ENCODE measurements at regions not wholly inside any gene's neighbourhood (a gene's known extent, or its start where the extent isn't known, plus 50 kb on each side); places are given as distances from the start of the nearest gene placed in this dataset.

DNA sequence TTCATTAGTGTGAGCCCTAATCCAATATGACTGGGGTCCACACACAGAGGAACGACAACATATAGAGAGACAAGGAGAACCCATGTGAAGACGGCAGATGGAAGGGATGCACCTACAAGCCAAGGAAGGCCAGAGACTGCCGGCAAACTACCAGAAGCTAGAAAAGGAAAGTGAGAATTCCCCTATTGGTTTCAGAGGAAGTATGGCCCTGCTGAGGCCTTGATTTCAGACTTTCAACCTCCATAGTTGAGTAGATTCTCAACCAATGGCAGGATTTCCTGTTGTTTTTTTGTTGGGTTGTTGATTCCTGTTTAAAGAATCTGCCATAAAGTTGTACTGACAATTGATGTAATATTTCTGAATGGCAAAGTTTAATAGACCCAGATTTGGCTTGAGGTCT is 241.5 kb downstream of the SATB2 start:
- Histone ChIP-seq H3K9ac (ENCODE audit: low read length) (no peak overlapping the region), H4K20me1 (ENCODE audit: insufficient read depth, low read length) (no peaks in the 10 kb centered on the region), H3K4me1 (ENCODE audit: low read length) (peaks cover 6% of the 10 kb centered on the region), H2AFZ (ENCODE audit: low read depth, low read length) (no peak overlapping the region), H3K27ac (ENCODE audit: low read length) (no peak overlapping the region), H3K27me3 (ENCODE audit: low read depth, low read length) (no peaks in the 10 kb centered on the region), H3K79me2 (ENCODE audit: low read length) (no peaks in the 10 kb centered on the region), H3K9me3 (ENCODE audit: insufficient read depth, low read length) (no peaks in the 10 kb centered on the region), H3K36me3 (replicated peaks; ENCODE audit: low read depth, low read length) (no peaks in the 10 kb centered on the region), H3K4me2 (ENCODE audit: low read length) (no peak overlapping the region), H3K4me3 (ENCODE audit: low read length) (no peak overlapping the region)
- TF ChIP-seq EZH2phosphoT487 (IDR thresholded peaks at IDR 0.05; ENCODE audit: low read depth), result no peak
- TF ChIP-seq, protein P1, sequence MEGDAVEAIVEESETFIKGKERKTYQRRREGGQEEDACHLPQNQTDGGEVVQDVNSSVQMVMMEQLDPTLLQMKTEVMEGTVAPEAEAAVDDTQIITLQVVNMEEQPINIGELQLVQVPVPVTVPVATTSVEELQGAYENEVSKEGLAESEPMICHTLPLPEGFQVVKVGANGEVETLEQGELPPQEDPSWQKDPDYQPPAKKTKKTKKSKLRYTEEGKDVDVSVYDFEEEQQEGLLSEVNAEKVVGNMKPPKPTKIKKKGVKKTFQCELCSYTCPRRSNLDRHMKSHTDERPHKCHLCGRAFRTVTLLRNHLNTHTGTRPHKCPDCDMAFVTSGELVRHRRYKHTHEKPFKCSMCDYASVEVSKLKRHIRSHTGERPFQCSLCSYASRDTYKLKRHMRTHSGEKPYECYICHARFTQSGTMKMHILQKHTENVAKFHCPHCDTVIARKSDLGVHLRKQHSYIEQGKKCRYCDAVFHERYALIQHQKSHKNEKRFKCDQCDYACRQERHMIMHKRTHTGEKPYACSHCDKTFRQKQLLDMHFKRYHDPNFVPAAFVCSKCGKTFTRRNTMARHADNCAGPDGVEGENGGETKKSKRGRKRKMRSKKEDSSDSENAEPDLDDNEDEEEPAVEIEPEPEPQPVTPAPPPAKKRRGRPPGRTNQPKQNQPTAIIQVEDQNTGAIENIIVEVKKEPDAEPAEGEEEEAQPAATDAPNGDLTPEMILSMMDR (IDR thresholded peaks at IDR 0.05; ENCODE audit: low read depth, low read length), result no peak

DNA sequence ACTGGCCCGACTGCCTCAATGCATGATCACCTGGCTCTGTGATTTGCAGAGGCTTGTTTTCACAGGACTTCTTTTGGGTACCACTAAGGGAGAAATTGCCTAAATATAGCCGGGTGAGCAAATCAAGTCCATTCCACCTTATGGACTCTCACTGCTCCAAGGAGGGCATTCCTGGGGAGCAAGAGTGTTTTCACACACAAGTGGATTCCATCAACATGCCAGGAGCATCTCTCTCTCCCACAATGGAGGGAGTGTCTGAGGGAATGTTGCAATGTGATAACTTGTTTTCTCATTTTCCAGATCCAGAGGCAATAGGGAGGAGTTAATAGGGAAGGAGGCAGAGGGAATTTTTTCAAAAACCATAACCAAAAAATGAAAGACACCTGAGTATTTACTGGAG is 250.7 kb downstream of the SATB2 start:
- no peak overlapping the region for H3K4me2 ChIP-seq (ENCODE audit: low read length)
- TF ChIP-seq, protein P1 (IDR thresholded peaks at IDR 0.05; ENCODE audit: low read depth, low read length), result no peak
- TF ChIP-seq EZH2phosphoT487 (IDR thresholded peaks at IDR 0.05; ENCODE audit: low read depth), result no peak
- H3K27ac ChIP-seq (ENCODE audit: low read length), result no peak overlapping the region
- no peaks in the 10 kb centered on the region for H4K20me1 ChIP-seq (ENCODE audit: insufficient read depth, low read length)
- no peaks in the 10 kb centered on the region for H3K9me3 ChIP-seq (ENCODE audit: insufficient read depth, low read length)
- H2AFZ ChIP-seq (ENCODE audit: low read depth, low read length), result no peak overlapping the region
- H3K4me3 ChIP-seq (ENCODE audit: low read length), result no peak overlapping the region
- H3K79me2 ChIP-seq (ENCODE audit: low read length), result no peaks in the 10 kb centered on the region
- no peaks in the 10 kb centered on the region for H3K4me1 ChIP-seq (ENCODE audit: low read length)
- no peak overlapping the region for H3K9ac ChIP-seq (ENCODE audit: low read length)
- no peaks in the 10 kb centered on the region for H3K36me3 ChIP-seq (replicated peaks; ENCODE audit: low read depth, low read length)
- 0 out of 2 replicates have a peak, but pooled peaks cover 4% of the 10 kb centered on the region for H3K27me3 ChIP-seq (ENCODE audit: low read depth, low read length)

DNA sequence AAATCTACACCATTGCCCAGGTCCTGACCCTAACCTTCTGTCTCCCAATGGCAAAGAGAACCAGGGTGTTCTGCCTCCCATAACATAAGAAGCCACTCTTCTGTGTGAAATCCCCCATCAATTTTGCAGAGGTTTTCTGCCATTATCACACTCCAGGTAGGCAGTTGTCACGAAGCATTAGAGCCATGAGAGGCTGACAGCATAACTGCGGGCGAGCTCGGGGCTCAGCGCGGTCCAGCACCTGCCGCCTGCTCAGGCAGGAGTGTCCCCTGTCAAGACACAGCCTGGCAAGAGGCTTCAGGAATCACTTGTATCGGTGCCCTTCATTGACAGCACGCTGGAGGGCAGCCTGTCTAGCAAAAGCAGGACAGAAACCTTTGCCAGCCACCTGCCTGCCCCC is 251.2 kb downstream of the SATB2 start:
- H3K9ac ChIP-seq (ENCODE audit: low read length), result no peak overlapping the region
- H3K79me2 ChIP-seq (ENCODE audit: low read length), result no peaks in the 10 kb centered on the region
- H3K27me3 ChIP-seq (ENCODE audit: low read depth, low read length), result 0 out of 2 replicates have a peak, but pooled peaks cover 4% of the 10 kb centered on the region
- no peak overlapping the region for H2AFZ ChIP-seq (ENCODE audit: low read depth, low read length)
- no peaks in the 10 kb centered on the region for H3K9me3 ChIP-seq (ENCODE audit: insufficient read depth, low read length)
- H4K20me1 ChIP-seq (ENCODE audit: insufficient read depth, low read length), result no peaks in the 10 kb centered on the region
- H3K4me2 ChIP-seq (ENCODE audit: low read length), result no peak overlapping the region
- no peaks in the 10 kb centered on the region for H3K36me3 ChIP-seq (replicated peaks; ENCODE audit: low read depth, low read length)
- H3K4me1 ChIP-seq (ENCODE audit: low read length), result no peaks in the 10 kb centered on the region
- no peak for TF ChIP-seq EZH2phosphoT487 (IDR thresholded peaks at IDR 0.05; ENCODE audit: low read depth)
- TF ChIP-seq, protein P1 (IDR thresholded peaks at IDR 0.05; ENCODE audit: low read depth, low read length), result no peak
- H3K27ac ChIP-seq (ENCODE audit: low read length), result no peak overlapping the region
- no peak overlapping the region for H3K4me3 ChIP-seq (ENCODE audit: low read length)

DNA sequence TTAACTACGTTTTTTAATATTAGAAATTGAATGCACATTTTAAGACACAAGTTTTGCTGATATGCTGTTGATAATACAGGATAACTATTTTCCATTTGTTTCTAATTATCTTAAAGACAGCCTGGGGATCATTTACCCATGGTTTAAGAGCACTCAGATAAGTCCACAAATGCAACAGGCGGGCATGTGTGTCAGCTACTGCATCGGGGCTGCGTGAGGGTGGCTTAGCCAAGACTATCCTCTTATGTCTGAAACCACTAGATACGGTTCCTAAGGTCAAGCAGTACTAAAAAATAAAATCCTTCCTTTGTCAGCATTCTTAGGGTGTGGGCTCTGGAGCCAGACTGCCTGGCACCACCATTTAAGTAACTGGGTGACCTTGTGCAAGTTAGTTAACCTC is 254.8 kb downstream of the SATB2 start:
- H3K4me3 ChIP-seq (ENCODE audit: low read length), result no peak overlapping the region
- TF ChIP-seq, protein P1 (IDR thresholded peaks at IDR 0.05; ENCODE audit: low read depth, low read length), result no peak
- no peak for TF ChIP-seq EZH2phosphoT487 (IDR thresholded peaks at IDR 0.05; ENCODE audit: low read depth)

More for the DNA sequence above, 254.8 kb downstream of the SATB2 start:
- Histone ChIP-seq H3K79me2 (ENCODE audit: low read length) (no peaks in the 10 kb centered on the region), H4K20me1 (ENCODE audit: insufficient read depth, low read length) (no peaks in the 10 kb centered on the region), H3K27me3 (ENCODE audit: low read depth, low read length) (0 out of 2 replicates have a peak, but pooled peaks cover 4% of the 10 kb centered on the region), H2AFZ (ENCODE audit: low read depth, low read length) (no peak overlapping the region), H3K4me2 (ENCODE audit: low read length) (no peak overlapping the region), H3K36me3 (replicated peaks; ENCODE audit: low read depth, low read length) (no peaks in the 10 kb centered on the region), H3K9me3 (ENCODE audit: insufficient read depth, low read length) (no peaks in the 10 kb centered on the region), H3K27ac (ENCODE audit: low read length) (no peak overlapping the region), H3K9ac (ENCODE audit: low read length) (no peak overlapping the region), H3K4me1 (ENCODE audit: low read length) (peaks cover 24% of the 10 kb centered on the region)

Data from OCI-LY3 (cell line).